Left kidney (tissue), 1 donor: ENCODE measurements at regions not wholly inside any gene's neighbourhood (a gene's known extent, or its start where the extent isn't known, plus 50 kb on each side); places are given as distances from the start of the nearest gene placed in this dataset.
A peak's percentile ranks its signal among the peaks of the same experiment; 100 is the strongest.

Experiments
- DNase-seq: peaks from one replicate; pipeline ENCODE4 v3.0.0-alpha.2; 2013

DNA sequence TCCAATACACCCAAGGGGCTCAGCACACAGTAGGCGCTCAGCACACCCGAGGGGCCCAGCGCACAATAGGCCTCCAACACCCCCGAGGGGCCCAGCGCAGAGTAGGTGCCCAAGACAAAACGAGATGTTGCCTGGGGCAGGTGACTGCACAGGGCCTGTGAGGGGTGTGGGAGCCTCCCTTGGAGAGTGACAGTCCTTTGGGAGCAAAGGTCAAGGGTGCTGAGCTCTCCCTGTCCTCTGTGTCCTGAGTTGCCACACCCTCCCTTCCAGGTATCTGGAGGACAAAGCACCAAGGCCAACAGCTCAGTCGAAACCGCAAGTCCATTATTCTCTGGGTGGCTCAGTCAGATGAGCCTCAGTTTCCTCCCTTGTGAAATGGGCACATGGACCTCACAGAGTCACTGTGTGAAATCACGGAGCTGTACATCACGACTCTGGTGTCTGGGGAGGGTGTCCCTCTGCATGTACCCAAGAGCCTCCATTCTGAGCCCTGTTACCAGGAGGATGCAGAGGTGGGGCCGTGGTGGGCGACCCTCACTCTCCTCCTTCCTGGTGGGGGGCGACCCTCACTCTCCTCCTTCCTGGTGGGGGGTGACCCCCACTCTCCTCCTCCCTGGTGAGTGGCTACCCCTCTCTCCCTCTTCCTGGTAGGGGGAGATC is 81.3 kb downstream of the FOXL3 start:
- no peak for DNase-seq

DNA sequence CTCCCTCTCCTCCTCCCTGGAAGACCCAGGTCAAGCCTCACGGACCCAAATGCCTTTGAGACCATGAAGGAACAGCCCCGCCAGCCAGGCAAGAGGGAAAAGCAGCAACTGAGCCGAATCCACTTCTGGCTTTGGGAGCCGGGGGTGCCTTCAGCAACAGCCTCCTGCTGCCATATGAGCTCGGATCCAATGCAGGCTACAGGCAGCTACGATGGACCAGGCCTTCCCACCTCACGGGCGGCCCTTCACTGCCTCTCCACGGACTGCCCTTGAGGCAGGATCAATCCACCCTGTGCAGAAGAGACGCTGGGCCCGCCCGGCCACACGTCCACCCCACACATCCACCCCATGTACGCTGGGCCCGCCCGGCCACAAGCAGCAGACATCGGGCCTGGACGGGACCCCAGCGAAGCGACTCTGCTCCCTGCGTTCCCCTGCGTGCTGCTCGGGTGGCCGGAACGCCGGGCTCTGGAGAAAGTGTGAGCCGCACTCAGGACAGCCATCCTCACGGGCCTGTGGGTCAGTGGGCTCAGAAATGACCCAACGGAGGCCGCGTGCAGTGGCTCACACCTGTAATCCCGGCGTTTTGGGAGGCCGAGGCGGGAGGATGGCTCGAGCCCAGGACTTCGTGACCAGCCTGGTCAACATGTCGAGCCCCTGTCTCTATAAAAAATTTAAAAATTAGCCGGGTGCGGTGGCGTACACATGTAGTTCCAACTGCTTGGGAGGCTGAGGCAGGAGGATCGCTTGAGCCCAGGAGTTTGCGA is 82.0 kb downstream of the FOXL3 start:
- no peak for DNase-seq

DNA sequence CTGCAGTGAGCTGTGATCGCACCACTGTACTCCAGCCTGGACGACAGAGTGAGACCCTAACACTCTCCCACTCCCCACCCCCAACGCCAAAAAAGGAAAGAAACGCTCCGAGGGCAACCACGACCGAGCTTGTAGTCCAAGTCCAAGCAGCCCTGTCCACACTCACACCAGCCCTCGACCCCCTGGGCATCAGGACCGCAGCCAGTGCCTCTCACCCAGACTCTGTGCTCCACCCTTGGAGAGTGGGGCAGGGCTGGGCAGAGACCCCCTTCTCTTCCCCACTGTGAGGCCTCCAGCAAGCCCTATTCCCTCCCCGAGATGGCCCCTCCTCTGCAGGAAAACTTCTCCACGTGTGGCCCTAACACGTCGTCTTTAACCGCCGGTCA is 82.6 kb downstream of the FOXL3 start:
- no peak for DNase-seq

DNA sequence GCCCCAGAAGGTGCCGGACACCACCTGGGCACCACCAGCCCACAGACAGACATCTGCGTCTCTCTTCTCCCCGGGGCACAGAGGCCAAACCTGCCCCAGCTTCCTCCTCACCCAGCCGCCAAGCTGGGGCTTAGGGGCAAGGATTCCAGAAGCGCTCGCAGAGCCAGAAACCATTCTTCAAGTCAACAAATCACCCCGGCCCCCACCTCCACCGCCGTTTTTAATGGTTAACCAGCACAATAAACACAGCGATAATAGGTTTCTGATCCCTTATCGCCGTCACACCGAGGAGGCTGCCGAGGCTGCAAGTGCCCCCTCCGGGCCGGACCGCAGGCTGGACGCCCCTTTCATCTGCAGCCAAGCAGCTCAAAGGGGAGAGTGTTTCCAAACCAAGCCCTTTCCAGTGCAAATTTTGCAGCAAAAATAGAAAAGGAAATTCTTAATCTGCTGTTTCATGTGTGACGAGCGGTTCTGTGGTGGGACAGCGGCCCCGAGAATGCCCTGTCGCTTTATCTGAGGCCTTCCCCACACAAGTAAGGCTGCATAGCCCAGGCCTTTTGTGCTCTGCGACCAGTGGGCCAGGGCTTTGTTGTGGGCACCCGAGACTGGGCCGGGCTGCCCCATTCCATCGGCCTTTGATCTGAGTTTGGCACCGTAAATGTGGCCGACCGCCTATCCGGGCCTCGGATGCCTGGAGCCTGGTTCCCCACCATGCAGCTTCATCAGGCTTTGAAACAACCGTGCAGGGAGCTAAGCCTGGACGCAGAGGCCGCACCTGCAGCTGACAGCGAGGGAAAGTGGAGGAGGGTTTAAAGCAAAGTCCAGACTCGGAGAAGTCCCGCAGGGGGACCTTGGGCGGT is 83.2 kb downstream of the FOXL3 start:
- peak; percentile 67 for DNase-seq

DNA sequence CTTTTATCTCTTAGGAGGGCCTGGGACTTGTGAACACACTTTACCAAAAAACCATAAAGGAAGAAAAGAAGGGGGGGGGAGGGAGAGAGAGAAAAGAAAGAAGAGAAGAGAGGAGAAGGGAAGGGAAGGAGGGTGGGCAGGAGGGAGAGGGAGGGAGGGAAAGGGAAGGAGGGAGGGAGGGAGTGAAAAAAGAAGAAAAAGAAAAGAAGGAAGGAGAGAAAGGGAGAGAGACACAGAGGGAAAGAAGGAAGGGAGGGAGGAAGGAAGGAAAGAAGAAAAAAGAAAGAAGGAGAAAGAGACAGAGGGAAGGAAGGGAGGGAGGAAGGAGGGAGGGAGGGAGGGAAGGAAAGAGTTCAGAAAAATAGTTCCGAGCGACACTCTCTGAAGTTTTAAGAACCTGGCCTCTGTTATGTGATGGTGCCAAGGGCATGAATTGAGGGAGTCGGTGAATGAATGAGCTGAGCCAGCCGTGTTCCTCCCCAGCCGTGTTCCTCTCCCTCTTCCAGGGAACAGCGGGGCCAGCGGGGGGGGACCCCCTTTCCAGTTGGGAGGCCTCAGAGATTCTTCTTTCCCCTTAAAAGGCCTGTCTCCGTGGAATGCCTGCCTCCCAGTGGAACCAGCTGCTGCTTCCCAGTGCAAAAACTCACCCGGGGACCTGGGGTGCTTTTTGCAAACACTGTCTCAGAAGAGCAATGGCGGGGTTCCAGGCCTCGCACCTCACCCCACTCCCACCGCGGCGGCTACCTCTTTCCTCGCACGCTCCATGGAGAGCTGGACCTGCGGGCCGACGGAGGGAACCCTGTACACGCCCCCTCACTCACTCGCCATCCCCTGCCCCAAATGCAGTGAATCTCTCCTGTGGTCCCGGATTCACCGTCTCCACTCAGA is 84.1 kb downstream of the FOXL3 start:
- DNase-seq = no peak

DNA sequence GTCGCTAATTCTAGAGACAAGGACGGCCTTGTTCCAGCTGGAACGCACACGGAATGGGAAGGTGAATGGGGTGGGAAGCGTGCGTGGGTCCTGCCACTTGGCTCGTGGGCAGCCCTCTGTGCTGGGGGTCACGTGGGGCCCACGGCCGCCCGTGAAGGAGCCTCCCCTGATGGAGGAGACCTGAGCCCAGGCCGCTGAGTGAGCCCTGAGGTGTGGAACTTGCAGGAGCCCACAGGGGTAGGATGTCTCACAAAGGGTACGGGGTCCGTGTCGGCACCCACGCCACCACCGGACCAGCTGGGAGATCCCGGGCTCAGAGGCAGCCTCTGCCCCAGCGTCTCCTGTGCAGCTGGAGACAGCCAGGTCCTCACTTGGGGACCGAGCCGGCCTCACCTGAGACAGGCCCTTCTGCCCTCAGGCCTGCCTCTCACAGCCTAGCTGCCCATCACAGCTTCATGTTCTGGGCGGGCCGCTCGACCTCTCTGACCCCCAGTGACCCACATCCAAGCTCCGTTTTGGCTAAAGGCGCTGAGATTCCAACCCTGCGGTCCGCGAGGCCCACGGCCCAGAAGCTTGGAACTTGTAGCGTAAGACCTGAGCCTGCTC is 84.8 kb downstream of the FOXL3 start:
- DNase-seq = no peak

DNA sequence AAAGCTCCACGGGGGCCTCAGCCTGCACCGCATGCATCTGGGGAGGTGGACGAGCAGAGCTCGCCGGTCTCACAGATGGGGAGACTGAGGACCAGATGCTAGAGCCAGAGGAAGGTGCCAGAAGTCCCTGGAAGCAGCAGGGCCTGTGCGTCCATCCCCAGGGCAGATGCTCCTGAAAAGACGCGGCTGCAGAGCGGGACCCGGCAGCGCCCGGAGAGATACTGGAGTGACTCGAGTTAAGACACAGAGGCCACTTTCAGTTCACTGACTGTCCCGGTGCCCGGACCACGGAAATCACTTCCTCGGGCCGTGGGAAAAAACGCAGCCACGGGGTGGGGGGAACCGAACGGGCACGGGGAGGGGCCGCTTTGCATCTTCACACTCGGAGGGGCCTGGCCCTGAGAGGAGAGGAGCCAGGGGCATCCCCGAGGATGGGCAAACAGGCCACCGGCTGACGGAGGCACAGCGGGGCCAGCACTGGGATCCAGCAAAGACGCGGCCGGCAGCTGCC is 85.4 kb downstream of the FOXL3 start:
- no peak for DNase-seq

DNA sequence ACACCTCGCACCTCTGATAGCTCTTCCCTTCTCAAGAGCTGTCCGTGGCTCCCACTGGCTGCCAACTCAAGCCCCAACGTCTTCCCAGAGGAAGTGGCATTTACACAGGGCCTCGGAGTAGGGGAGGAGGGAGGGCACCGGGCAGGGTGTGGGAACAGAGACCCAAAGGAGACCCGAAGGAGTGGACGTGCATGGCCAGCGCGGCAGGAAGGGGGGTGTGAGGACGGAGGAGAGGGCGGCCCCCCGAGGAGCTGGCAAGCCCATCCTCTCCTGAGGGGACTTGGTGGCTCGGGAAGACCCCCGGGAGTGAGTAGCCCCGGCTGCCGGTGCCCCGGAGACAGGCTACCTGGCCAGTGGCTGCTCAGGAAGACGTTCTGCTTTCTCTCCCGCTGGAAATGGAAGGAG is 85.9 kb downstream of the FOXL3 start:
- no peak for DNase-seq

DNA sequence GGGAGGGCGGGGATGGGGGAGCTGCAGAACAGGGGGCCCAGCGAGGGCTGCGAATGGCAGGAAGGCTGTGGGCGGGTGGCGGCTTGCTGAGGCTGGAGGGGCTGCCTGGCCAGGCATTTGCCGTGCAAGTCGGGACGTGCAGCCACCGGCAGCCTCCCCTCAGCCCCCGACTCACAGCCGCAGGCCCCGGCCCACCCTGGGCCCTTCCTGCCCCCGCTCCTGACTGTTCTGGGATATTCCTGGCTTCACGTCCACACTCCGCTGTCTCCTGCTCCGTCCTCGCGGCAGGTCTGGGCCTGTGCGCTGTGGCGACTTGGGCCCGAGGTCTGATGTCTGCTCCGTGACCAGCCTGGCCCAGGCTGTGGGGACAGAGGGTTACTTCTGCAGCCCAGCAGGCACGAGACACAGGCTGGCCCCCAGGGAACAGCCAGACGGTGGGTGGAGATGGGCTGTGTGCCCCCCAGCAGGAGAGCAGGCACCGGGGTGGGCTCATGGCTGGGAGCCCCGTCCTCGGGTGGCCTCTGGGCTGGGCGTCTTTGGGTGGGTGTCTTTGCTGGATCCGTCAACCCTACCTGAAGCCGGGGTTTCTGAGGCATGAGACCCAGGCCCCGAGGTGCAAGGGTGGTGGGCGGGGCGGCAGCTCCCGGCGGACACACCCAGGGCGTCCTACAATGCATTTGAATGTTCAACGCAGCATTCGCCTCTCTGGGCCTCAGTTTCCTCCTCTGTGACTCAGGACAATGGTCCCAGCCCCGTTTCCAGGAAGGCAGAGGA is 86.5 kb downstream of the FOXL3 start:
- no peak for DNase-seq

DNA sequence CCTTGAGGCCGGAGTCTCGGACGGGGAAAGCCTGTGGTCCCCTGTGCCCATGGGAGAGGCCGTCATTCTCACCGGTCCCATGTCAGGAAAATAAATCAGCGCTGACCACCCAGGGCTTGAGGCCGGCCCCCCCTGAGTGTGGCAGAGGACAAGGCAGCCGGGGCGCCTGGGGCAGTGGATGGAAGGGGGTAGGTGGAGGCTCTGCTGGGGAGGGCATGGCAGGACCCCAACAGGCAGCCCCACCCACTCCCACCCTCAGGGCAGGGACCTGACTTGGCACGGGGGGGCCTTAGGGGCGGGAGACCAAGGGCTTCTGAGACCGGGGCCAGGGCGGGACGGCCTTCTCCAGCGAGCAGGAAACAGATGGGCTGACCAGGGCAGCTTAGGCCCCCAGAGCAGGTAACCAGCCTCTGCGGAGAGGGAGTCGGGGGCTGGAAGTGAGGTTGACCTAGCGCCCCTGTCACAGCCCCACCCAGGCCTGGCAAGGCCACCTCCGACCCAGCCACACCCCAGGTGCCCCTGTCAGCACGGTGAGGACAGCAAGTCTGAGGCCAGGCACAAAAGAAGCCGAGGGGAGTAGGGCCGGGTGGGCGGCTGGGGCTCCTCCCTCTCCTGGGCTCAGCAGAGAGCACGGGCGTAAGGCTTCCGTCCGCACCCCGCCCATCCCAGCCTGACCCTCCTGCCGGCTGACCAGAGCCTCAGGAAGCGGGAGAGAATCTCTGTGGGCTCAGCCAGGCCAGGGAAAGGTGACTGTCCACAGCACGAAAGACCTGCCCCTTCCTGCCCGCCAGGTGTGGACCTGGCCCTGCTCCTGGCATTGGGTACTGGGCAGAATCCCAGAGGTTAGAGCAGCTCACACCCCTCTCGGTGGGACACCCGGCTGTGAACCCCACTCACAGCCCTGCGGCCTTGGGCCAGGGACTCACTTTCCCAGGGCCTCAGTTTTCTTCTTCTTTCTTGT is 87.4 kb downstream of the FOXL3 start:
- DNase-seq = no peak

DNA sequence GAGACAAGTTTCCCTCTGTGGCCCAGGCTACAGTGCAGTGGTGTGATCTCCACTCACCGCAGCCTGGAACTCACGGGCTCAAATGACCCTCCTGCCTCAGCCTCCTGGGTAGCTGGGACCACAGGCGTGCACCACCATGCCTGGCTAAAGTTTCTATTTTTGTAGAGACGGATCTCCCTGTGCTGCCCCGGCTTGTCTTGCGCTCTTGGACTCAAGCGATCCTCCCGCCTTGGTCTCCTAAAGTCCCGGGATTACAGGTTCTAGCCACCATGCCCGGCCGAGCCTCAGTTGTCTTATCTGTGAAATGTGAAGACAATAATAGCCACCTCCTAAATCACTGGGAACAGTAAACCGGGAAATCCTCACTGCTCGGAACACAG is 88.1 kb downstream of the FOXL3 start:
- DNase-seq = no peak

DNA sequence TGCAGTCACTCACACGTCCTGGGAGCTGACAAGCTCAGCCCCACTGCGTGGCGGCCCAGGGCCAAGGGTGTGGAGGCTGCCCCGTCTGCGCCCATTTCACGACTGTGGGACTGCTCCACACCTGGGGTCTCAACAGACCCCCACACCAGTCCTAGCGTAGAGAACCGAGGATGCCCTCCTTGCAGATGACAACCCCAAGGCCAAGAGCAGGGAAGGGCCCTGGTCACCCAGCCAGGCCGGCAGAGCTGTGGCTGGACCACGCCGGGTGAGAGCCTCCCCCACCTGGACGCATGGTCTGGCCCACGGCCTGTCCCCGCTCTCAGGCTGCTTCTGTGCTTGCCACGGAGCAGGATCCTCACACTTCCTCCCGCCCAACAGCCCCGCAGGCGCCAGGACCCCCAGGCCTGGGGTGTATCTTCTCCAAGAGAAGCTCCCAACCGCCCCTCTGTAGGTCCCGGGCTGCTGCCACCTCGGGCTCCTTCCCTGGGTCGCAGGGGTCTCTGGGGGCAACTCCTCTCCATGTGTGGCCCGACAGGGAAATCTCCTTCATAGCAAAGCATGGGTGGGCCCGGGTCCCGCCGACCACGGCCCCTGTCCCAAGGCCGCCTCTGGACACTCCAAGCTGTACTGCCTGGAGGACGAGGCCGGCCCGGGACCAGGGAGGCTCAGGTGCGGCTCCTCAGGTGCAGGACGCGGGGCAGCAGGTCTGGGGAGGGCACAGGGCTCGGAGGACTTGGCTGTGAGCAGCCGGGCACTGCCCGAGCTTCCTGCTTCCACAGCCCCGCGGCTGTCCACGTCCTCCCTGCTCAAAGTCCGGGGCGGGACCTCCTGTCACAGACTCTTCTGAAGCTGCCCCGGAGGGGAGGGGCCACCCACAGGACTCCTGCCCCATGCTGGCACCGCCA is 88.8 kb downstream of the FOXL3 start:
- no peak for DNase-seq

DNA sequence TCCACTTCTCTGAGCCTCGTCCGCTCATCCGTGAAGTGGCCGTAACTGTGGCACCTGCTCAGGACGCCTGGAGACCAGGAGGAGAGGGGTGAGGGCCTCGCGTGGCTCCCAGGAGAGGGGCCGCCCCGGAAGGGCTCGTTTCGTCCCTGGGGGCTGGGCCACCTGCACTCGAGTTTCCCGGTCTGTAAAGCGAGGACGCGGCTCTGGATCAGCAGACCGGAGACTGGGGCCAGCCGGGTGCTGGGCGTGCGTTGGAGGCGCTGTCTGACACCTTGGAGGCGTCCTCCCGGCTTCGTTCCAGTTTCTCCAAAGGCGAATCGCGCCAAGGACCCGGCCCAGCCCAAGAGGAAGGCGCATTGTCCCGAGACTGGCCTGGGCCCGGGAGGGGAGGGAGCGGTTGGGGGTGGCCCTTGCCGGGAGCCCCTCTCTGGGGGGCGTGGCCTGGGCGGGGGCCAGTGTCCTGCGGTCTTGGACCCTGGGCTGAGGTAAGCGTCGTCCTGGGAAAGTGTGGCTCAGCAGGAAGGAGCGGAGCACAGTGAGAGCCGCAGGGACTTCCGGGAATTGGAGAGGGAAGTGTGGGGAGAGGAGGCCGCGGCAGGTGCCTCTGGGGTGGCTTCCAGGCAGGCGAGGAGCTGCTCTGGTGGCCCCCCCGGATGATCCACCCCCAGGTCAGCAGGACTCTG is 89.6 kb downstream of the FOXL3 start:
- no peak for DNase-seq

DNA sequence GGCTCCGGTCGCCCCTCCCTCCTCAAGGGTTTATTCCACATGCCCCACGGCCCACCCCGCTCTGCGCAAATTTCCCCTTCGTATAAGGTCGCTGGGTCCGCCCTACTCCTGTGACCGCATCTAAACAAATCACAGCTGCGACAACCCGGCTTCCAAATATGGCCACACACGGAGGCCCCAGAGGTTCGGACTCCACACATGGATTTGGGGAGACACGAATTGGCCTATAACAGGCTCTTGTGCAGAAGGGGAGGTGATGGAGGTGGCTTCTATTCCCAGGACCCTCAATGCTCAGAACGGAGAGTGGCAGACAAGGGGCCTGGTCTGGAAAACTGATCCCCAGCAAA is 90.1 kb downstream of the FOXL3 start:
- DNase-seq = no peak

DNA sequence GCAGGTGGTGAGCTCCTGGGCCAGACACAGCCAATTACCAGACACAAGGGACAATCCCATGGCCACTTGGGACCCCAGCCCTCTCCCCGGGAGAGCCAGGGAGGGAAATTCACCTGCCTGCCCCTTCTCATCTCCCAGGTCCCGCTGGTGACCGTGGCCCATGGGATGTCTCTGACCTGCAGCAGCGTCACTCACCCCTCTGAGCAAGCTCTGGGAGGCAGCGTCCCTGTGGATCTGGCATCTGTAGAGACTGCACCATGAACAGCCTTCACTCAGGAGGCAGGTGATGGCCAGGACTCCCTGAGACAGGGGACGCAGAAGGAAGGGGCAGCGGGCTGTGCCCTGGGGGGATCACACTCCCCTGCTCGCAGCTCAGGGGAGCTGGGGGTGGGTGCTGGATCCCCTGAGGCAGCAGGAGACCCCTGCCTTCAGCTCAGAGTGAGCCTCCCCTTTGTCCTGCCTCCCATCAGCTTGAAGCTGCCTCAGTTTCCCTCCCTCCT is 90.8 kb downstream of the FOXL3 start:
- no peak for DNase-seq

DNA sequence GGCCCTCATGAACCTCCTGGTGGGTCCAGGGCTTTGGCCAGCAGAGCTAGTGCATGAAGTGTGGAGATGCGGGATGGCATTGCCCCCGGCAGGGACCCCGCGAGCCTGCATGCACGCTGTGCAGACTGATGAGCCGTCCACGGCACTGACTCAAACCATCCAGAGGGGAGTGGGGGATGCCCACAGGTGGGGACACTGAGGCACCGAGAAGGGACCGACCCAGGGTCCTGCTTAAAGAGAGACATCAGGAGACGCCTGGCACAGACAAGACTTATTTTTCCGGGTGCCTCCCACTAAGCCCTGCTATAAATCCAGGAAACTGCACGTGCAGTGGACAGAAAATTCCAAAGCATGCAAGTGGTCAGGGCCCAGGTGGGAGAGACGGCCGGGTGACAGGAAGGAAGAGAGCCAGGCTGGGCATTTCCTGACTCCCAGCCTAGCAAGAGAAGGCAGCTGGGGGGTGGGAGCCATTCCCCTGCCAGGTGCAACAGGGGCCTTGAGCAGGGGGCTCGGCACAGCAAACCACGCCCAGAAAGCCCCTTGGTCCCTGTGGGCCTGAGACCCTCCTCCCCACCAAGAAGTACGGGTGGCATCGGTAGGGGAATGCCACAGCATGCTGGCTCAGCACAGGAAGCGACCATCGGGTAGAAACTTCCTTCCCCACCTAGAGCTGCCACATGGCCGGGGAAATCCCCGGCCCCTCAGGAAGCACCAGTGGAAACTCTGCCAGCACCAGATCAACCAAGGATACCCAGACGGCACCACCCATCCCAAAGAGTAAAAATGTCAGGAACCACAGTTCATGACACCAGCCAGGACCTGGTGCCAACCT is 91.5 kb downstream of the FOXL3 start:
- no peak for DNase-seq

DNA sequence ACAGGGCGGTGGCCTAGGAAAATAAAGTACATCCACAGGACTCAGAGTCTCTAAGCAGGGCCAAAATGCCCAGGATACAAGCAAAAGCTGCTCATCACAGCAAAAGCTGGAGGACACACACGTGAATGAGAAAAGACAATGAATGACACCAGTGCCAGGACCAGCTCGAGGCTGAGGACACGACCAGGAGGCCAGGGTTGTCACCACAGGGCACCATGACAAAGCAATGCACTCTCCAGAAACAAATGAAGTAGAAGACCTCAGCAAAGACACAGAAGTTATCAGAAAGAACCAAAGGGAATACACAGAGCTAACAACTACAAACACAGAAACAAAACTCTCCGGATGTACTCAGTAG is 92.1 kb downstream of the FOXL3 start:
- DNase-seq = no peak
